ENCODE measurements at regions not wholly inside any gene's neighbourhood (a gene's known extent, or its start where the extent isn't known, plus 50 kb on each side); places are given as distances from the start of the nearest gene placed in this dataset.

DNA sequence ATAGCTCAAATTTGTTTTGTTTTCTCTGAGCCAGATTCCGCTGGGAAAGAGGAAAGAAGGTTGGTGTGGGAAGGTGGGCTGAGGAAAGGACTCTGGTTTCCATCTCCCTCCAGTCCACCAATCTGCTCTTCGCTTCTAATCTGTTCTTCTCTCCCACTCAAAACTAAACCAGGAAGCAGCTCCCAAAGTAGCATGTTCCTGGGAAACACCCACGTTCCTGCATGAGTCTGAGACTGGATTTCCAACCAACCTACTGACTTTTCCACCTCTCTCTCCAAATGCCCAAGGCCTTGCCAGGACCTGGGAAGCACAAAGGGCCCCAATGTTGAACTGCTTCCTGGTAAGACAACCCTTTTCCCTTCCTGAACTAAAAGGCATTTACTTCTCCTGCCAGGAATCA is 110.2 kb downstream of the WT1 start:
- H3K27ac ChIP-seq: no peak overlapping the region
- no peak for TF ChIP-seq ZFX (IDR thresholded peaks at IDR 0.05)
- TF ChIP-seq, protein P1, sequence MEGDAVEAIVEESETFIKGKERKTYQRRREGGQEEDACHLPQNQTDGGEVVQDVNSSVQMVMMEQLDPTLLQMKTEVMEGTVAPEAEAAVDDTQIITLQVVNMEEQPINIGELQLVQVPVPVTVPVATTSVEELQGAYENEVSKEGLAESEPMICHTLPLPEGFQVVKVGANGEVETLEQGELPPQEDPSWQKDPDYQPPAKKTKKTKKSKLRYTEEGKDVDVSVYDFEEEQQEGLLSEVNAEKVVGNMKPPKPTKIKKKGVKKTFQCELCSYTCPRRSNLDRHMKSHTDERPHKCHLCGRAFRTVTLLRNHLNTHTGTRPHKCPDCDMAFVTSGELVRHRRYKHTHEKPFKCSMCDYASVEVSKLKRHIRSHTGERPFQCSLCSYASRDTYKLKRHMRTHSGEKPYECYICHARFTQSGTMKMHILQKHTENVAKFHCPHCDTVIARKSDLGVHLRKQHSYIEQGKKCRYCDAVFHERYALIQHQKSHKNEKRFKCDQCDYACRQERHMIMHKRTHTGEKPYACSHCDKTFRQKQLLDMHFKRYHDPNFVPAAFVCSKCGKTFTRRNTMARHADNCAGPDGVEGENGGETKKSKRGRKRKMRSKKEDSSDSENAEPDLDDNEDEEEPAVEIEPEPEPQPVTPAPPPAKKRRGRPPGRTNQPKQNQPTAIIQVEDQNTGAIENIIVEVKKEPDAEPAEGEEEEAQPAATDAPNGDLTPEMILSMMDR (conservative IDR thresholded peaks at IDR 0.05): no peak

DNA sequence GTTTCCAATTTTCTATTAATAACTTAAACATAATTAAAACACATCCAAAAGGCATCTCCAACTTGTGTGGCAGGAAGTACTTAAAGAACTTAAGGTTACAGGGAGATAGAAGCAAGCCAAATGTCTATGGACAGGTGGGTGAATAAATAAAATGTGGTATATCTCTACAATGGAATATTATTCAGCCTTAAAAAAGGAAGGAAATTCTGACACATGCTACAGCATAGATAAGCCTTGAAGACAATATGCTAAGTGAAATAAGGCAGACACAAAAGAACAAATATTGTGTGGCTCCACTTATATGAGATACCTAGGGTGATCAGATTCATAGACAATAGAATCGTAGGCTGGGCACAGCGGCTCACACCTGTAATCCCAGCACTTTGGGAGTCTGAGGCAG is 109.6 kb downstream of the WT1 start:
- no peak for TF ChIP-seq ZFX (IDR thresholded peaks at IDR 0.05)
- TF ChIP-seq, protein P1 (conservative IDR thresholded peaks at IDR 0.05): no peak
- H3K27ac ChIP-seq: no peak overlapping the region

DNA sequence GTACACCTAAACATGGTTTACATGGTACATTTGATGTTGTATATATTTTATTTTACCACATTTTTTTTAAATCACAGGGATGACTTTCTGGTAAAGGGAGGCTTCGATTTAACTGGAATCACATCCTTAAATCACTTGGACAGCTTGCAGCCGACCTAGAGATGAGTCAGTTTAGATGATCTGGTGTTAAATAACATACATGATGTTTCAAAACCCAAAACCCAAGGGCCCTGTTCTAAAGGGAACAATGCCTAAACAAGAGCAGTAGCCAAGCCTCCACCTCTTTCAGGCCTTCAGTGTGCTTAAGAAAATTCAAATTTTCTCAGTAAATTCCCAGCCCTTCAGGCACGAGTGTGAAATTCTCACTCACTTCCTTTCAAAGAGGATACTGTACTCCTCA is 108.8 kb downstream of the WT1 start:
- H3K27ac ChIP-seq: no peak overlapping the region
- TF ChIP-seq, protein P1 (conservative IDR thresholded peaks at IDR 0.05): no peak
- TF ChIP-seq ZFX (IDR thresholded peaks at IDR 0.05): no peak

DNA sequence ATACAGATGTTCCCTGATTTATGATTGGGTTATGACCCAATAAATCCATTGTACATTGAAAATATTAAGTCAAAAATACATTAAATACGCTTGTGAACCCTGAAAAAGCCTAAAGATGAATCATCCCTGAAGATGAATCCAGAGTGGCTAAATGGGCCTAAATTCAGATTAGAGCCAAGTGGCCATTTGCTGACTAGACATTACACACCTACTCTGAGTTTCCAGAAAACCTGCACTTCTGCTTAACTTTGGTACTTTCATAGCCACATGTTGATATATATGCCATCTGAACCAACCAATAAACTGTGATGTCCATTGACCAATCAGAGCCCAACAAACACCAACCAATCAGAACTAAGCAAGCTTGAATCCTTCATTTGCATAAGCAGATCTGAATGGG is 106.9 kb downstream of the WT1 start:
- TF ChIP-seq, protein P1 (conservative IDR thresholded peaks at IDR 0.05): no peak
- TF ChIP-seq ZFX (IDR thresholded peaks at IDR 0.05): no peak
- no peak overlapping the region; the same call in 1 of the 2 replicates for H3K27ac ChIP-seq

DNA sequence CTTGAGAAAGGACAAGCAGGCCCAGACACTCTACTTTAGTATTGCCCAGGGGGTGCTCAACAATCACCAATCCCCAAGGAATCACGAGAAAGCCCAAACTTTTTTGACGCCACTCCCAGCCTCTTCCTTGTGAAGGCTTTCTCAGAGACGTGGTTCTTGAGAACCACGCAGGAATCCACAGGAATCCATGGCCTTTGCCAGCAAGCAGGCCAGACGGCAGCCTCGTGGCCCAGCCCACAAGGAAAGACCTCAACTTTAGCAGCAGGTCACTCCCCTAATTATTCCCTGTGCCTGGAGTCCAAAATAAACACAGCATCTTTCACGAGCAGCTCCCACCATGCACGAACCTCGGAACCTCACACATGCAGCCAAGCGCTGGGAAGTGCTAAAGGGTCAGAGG is 104.2 kb downstream of the WT1 start:
- no peak overlapping the region for H3K27ac ChIP-seq

DNA sequence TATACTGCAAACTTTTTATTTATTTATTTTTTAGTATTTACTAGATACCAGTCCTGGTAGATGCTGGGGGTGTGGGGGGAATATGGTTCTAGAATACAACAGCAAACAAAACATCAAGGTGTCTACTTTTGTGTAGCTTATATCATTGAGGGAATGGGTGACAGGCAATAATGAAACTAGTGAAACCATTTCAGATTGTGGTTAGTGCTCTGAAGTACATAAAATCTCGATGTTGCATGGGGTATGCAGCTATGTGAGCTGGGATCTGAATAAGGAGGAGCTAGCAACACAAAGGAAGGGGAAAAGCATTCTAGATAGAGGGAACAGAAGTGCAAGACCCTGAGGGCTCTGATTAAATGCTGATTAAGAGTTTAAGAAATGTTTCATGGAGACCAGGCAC is 103.5 kb downstream of the WT1 start:
- no peak overlapping the region for H3K27ac ChIP-seq
- TF ChIP-seq, protein P1 (conservative IDR thresholded peaks at IDR 0.05): no peak
- TF ChIP-seq ZFX (IDR thresholded peaks at IDR 0.05): no peak

More for the DNA sequence above, 104.2 kb downstream of the WT1 start:
- TF ChIP-seq, protein P1 (conservative IDR thresholded peaks at IDR 0.05): no peak
- TF ChIP-seq ZFX (IDR thresholded peaks at IDR 0.05): no peak

DNA sequence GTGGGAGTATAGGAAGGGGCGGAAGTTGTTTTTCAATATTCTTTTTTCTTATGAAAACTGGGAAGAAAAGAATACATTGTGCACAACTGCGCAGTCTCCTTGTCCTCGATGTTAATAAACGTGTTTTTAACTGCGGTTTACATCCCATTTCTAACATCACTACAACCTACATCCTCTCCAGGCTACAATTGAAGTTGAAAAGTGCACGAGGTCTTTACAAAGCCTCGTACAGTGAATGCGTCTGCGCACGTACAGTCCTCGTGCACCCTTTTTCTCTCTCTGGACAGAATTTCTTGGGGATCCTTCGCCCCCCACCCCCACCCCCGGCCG is 102.4 kb downstream of the WT1 start:
- no peak for TF ChIP-seq ZFX (IDR thresholded peaks at IDR 0.05)
- TF ChIP-seq, protein P1 (conservative IDR thresholded peaks at IDR 0.05): no peak
- no peak overlapping the region for H3K27ac ChIP-seq

Measured in C4-2B (cell line).